GM21737 (cell line): ENCODE measurements at regions not wholly inside any gene's neighbourhood (a gene's known extent, or its start where the extent isn't known, plus 50 kb on each side); places are given as distances from the start of the nearest gene placed in this dataset.
"Not testable (repeated sequence)": the region's sequence is repeated elsewhere in the genome, so short reads cannot be mapped to it uniquely, and the experiment has no call there.

ENCODE experiments used
- ATAC-seq: cut with Tn5 transposase; IDR thresholded peaks from one replicate; pipeline ENCODE4 v1.9.1; 2021; ENCODE audit warnings: mild to moderate bottlenecking, moderate library complexity; ENCODE audit not compliant: unreplicated experiment

DNA sequence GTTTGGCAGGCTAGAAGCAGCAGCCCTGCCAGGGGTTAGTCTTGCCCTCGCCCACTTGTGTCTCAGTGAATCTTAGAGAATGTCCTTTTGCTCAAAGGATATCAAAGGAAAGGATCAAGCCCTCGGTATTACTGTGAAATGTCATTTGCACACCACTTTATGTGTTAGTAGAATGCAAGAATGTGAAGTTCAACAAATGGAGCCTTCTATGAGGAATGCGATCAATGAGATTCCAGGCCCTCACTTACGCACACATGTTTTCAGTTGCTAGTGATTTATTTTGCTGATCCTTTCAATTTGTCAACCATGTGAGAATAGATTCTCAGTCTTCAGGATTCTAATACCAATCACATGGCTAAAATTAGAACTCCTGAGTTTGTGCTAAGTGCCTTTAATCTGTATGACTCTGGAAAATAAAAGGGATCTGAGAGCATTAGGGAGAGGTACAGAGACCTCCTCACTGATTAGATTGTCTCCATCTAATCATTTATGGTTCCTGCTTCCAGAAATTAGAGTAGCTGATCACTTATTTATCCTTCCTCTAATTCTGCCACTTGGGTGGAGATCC, 123.0 kb upstream of the SP4 start:
- no peak for ATAC-seq

GRCh38 chr7:21305455-21306235, 122.2 kb upstream of the SP4 start:
- ATAC-seq, result no peak

- ATAC-seq, result no peak
Measured at GRCh38 chr7:21314954-21315353, 112.9 kb upstream of the SP4 start.

DNA sequence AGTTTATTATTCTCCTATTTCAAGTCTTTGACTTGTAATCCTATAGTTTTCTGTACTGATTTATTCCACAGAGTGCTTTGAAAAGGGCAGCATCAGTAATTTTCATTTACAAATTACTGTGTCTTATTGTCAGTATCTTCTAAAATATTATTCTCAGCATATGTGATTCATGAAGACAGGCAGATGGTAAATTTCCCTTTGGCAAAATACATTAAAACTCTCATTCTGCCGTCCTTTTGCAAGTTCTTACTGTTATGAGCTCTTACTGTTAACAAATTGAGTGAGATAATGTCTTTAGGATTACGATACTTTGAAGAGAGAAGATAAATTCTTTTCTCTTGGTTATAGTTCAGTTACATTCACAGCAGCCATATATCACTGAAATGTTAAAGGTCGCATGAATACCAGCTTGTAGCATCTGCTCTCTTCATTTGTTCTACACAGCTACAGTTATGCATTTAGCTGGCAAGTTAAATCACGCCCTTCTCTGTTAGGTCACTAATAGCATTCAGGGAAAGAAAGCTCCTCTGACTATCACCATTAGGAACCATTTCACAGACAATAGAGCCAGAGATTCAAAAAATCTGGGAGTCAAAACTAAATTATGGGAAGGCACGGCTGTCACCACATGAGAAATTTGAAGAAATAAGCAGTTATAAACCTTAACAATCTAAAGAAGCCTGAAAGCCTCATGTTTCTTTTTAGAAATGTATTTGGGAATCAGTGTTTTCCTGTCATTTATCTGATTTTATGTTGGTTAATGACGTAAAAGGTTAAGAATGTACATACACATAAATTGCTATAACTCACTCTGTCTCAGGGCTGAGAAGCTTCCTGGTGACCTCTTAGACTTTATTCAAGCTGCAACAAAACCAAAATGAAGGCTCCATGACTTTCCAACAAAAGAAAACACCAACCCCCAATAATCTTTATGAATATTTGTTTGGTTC, 109.6 kb upstream of the SP4 start:
- ATAC-seq, result no peak

GRCh38 chr7:21318916-21319270, 109.0 kb upstream of the SP4 start:
- ATAC-seq, result no peak

DNA sequence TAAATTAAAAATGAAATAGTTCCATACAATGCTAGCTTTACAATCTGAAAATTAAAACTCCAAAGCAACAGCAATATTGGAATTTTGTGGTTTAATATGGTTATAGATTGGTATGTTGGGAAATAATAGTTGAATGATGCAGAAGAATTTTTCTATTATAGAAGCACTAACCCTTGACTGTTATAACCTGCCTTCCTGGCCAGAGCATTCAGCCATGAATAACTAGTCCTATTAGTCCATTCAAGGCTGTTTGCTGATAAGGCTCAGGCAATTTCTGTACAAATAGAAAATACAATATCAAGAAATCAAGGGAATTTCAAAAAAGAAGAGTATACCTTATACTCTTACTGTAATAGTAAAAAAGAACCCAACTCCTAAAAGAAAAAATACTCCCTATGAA, 101.6 kb upstream of the SP4 start:
- no peak for ATAC-seq

DNA sequence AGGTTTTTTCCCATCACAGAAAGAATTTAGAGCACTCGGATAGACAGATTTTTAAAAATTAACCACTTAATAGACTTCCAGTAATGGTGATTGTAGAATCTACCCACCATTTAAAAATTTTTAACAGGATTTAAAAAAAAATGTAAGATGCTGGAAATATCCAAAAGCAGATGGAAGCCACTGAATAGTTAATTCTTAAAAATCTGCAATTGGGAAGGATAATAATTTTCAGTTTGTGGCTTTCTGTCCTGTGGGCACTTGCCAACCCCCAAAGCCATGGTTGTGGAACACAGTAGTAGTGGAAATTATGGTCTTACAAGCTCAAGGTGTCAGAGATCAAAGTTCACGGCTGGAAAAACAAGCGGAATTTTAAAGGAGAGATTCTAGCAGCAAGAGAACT, 101.0 kb upstream of the SP4 start:
- no peak for ATAC-seq

DNA sequence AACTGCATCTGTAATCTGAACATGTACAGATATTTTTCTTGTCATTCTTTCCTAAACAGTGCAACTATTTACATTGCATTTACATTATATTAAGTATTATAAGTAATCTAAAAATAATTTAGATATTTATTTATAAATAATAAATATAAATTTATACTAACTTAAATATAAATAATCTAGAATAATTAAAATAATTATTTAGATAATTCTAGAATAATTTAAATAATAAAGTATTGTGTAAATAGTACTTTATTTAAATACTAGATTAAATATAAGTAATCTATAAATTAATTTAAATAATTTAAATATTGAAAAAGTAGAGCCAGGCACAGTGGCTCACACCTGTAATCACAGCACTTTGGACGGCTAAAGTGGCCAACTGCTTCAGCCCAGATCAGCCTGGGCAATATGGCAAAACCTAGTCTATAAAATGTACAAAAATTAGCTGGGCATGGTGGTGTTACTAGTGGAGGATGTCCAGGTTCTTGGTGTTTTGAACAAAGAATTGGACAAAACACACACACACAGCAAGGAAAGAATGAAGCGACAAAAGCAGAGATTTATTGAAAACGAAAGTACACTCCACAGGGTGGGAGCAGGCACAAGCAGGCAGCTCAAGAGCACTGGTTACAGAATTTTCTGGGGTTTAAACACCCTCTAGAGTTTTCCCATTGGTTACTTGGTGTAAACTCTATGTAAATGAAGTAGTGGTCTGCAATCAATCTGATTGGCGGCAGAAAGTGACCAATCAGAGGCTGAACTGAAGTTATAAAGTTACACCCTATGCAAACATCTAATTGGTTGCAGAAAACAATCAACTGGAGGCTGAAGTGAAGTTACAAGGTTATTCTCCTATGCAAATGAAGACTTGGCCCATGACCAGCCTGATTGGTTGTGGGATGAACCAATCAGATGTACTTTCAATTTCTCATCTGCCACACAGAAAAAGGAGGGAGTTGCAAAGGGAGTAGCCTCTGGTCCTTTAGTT, 100.2 kb upstream of the SP4 start:
- no peak for ATAC-seq

GRCh38 chr7:21330462-21331178, 97.3 kb upstream of the SP4 start:
- no peak for ATAC-seq

GRCh38 chr7:21334906-21335305, 93.0 kb upstream of the SP4 start:
- ATAC-seq, result no peak

GRCh38 chr7:21336743-21337142, 91.1 kb upstream of the SP4 start:
- no peak for ATAC-seq

DNA sequence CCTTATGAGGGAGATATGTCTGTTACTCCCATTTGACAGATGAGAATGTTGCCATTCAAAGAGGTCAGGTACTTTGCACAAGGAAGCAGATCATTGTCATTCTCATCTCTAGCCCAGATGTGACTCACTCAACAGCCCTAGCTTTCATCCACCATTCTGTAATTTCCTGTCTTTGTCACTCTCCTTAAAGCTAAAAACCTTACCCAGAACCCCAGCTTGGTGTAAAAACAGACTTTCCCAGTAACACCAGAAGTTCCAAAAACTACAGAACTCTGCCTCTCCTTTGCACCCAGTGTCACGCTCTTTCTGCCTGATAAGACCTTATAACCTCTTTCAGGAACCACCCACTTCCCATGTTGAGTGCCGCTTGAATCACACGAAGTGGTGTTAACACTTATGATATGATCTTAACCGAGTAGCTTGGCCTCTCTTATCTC, 89.1 kb upstream of the SP4 start:
- no peak for ATAC-seq

GRCh38 chr7:21344900-21345299, 83.0 kb upstream of the SP4 start:
- not testable (repeated sequence) for ATAC-seq

- no peak for ATAC-seq
Measured at GRCh38 chr7:21345361-21345760, 82.5 kb upstream of the SP4 start.

DNA sequence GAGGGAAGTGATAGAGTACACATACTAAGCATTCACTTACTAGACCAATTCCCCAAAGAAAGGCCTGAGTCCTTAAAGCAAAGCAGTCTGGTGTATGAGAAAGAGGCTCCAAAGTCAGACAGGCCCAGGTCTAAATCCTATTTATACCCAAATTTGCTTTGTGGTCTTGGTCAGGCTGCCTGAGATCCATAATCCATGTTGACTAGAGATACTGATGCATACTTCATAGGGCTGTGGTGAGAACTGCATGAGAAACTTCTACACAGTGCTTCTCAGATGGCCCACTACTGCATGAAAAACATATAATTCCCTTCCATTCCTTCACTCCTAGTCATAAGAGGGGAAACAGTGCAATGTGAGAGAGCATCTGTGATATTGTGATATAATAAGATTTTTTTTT, 81.6 kb upstream of the SP4 start:
- ATAC-seq, result no peak

DNA sequence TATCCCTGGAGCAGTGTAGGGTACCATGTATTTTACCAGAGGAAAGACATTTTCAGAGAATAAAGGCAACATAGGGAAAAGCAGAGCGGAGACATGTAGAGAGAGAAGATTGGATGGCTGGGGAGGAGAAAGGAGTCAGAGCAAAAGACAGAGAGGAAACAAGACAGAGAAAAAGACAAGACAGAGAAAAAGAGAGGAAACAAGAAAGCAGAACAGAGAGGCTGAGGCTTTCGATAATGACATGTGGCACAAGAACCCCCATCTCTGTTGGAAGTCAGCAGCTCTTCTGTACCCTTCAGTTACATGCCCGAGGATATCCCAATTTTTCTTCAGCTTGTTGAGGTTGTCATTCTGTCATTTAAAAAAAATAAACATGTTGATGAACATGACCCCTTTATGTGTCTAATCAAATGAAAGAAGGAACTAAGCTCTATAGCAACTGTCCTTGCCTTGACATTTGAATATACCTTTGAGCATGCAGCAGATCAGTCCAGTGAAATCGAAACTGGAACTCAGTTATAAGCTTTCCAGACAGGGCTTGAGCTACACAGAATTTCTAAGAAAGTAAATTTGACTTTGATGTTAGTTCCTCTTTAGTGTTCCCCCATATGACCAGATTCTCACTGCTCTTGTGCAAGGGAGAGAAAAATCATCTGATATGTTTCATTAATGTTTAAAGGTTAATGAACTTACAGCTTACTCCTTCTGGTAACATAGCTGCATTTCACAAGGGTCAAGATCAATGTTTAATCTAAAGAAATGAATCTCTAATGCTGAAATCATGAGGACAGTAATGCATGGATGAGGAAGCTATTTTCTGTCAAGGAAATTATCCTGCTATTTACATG, 75.1 kb upstream of the SP4 start:
- peak; percentile 71 for ATAC-seq

DNA sequence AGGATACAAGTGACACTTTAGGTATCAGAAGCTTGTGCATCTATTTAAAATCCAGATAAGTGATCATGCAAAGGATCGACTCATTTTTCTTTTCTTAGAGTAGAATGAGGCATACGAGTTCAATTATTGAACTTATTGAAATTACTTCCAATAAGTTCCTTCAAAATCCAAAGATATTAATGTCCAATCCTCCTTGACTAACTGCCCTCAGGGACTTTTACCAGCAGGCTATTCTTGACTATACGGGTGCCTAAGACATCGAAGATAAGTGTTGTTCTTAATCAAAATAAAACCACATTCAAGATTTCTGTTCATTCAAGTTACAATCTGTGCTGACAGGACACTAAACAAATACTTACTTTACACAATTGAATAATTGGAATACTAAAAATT, 74.5 kb upstream of the SP4 start:
- no peak for ATAC-seq

- ATAC-seq, result no peak
Measured at GRCh38 chr7:21354284-21354683, 73.6 kb upstream of the SP4 start.

DNA sequence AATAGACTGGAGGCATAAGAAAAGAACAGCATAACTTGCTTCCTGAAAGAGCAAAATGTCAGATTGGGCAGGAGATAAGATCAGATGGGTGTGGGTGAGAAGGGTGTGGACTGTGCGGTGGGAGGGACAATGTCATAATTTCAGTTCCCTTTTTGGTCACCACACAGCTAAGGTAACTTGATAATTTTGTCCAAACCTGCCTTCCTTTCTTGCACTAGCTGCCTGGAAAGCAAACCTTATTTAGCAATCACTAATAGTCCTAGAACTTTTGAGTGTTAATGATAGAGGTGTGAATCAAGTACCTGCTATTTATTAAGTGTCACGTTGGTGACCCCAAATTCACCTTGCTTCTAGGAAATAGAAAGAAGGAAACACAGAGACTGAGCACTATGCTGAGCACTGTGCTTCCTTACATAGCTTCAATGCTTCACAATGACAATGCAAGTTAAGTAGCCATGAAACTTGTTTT, 72.4 kb upstream of the SP4 start:
- peak; percentile 86 for ATAC-seq
